ENCODE measurements at regions not wholly inside any gene's neighbourhood (a gene's known extent, or its start where the extent isn't known, plus 50 kb on each side); places are given as distances from the start of the nearest gene placed in this dataset.

DNA sequence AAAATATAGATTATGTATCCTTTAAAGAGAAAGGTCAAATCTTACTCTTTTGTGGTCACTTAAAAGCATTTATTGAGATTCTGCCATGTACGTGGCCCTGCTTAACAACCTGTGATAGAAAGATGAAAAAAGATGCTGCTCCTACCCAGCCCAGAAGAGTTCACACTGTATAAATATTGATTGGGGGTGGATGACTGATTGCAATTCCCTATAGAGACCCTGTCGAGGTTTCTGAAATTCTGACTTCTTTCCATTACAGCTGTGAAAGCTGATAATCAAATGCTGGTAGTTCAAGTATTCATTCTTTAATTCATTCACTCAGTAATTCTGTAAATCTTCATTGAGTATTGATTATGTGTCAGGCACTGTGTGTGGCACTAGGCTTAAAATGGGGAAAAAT is 114.1 kb upstream of the CHL1 start:
- no peak for DNase-seq

DNA sequence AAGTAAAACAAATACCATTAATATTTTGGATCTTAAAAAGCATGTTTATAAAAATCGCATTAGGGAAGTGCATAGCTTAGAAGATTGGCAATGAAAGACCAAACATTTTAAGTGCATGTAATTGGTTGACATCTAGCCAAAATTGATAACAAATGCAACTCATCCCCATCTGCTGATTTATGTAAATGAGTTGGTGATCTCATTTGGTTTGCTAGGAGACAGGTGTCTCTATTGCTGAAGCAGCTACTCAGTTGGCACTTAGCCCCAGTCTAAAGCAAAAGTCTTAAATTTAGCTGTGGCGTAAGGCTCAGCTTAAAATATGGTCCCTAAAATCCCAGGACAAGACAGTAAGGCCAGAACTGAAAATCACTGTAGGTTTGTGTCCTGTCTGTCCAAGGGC is 113.5 kb upstream of the CHL1 start:
- DNase-seq, result no peak

DNA sequence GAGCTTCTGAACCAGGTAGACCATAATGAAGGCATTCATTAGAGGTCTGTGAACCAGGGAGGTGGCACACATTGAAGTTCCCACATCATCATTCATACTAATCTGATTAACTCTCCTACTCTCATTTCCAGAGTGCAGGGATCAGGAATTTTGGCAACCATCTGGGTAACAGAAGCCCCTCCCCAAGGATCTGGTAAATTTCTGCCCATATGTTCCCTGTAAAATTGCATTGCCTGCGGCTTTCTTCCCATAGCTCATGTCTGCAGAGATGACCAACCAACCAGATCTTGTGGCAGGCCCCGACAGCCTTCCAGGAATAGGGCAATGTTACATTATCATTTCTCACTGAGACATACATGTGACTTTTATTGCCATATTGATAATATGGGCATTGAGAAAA is 111.4 kb upstream of the CHL1 start:
- no peak for DNase-seq

DNA sequence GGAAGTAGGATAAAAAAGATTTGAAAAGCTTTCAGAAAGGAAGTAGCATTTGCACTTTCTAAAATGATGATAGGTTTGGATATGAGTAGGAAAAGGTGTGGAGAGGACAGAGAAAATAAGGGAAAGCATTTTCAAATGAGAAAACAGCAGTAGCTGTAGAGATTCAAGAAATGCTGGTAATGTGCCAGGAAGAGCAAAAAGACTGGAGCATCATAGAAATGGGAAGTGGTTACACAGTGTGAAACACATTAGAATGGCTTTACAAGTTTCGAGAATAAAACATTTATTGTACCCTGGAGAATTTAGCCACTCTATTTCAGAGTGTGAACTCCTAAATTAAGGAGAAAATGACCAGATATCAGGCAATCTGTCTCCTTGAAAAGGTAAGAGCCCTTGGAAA is 108.3 kb upstream of the CHL1 start:
- DNase-seq, result no peak

DNA sequence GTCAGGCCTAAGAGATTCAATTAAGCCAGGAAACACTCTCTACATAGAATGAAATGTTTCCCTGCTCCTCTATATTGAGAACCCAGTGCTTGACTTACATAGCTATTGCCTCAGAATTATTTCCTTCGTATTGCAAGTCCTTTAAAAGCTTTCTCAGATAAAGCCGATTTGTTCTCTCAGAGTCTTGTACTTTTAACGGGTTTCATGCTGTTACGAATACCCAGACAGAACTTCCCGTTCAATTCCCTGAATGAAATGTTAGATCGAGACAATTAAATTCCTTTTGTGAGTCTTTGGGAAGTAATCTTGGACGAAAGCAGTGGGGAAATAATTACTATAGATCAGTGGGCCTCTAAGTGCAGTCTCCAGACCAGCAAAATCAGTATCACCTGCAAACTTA is 102.8 kb upstream of the CHL1 start:
- DNase-seq, result no peak

DNA sequence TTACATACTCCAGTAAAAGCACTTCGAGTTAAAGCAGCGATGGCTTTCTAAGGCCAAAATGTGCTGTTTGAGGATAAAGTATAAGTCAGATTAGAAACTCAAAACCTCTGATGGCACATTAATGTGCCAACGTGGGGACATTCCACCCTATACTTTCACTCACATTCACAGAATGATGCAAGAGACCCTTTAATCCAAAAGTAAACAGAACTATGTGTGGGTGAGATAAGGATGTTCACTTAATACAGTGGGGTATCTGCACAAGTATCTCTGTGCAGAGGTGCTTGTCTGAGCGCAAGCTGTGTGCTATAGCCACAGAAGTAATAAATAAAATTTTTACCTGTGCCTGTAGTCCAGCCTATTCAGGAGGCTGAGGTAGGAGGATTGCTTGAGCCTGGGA is 100.3 kb upstream of the CHL1 start:
- DNase-seq, result no peak

DNA sequence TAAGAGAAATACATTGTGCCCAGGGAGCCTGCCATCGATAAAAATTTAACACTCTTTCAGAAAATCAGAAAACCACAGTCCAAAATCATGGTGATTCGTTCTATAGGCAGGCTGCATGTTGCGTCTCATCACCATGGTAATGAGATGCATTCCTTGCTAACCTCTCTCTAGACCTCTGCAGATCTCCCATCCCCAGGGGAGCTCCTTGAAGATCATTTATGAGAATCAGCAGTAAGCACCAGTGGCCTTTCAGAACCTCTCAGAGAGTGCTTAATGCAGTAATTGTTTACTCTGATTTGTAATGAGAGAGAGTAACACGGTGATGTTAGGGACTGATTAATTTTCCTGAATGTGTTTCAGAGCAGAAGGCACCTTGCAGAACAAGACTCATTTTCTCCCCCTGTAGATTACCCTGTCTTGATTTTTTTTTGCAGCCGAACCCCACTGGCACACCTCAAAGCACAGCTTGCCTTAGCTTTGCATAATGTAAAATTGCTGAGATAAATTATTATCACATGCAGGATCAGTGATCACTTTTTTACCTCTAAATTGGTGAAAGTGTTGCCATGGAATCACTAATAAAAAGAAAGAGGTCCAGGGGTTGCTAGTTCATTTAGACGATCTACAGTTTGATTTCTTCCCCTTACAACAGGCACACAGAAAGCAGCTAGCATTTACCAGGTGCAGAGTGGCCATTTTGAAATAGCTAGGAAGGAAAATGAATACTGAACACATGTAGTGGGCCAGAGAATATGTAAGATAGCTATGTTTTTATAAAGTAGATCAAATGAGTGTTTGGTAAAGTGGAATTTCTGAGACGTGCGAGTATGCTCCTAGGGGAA is 98.9 kb upstream of the CHL1 start:
- DNase-seq, result no peak

DNA sequence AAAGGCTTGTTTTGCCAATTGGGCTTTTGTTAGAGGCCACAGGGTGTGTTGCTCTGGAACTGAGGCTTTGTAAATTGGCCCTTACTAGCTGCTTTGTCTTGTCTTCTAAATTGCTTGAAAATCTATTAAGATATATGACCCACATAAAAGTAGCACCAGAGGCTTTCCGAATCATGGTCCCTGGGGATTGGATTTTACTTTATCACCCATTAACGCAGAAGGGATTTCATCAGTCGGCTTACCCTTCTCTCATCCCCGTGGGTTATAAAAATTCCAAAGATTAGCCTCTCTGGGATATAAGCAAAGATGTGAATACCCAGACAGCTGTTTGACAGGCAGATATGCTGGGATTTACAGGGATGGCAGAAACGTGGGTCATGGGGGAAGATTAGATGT is 98.3 kb upstream of the CHL1 start:
- no peak for DNase-seq

DNA sequence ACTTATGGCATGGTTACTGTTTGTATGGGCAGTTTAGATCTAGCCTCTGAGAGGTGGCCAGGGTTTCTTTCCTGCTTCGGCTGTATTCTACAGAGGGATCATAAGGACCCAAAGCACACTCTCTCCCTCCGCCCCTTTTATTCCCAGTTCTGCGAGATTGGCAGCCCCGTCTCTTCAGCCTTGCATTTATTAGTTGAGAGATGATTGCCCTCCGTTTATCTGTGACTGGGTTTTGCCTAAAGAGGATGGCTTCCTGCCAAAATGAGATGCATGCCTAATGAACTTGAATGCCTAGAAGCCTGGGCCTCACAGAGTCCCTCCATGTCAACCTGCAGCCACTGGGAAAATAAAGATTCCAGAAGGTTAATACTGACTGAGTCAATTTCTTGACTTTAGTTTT is 97.1 kb upstream of the CHL1 start:
- DNase-seq, result no peak

DNA sequence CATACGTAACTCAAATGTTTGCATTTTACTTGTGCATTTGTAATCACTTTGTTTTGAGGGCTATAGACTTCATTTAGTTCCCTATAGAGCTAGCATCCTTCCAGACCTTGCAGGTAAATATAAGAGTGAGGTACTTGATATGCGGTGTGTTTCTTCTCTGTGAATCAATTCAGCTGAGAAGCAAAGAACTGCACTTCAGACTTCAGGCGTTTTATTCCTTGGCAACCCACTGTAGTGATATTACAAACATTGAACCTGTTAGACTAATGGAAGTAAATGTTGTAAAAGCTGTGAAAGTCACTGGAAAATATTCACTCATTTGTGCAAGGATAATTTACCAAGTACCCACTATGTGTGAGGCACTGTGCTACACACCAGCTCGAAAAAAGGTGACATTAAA is 94.1 kb upstream of the CHL1 start:
- DNase-seq, result no peak

DNA sequence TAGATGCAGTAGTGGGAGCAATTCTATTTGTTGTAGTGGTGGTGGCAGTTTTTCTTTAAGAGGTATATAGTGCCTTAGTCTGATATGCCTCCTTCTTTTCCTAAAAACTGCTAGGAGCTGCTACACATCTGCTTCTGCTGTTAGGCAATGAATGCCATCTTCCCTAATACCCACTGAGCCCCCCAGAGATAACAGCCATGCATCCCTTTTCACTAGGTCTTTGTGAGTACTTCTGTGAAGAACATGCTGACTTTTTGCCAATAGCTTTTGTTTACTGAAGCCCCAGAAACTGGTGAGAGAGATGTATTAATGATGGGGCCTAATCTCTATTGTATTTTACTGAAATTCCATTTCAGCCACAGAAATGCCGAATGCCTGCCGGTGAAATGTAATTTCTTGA is 92.6 kb upstream of the CHL1 start:
- DNase-seq, result no peak

DNA sequence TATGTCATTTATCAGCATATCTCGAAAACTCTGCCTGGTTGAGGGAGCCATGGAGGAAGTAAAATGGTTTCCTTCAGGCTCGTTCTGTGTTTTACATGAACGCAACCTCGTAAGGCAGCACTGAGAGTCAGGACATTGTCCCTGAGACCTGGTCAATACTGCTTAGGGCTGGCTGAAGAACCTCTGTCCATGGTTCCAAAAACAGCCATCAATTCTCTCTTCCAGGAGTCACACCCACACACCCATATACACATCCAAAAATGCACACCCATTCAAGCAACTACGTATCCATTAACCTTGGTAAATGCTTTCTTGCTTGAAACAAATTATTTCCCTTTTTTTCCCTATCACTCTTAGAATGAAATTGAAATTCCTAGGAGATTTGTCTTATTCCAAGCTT is 91.0 kb upstream of the CHL1 start:
- no peak for DNase-seq

DNA sequence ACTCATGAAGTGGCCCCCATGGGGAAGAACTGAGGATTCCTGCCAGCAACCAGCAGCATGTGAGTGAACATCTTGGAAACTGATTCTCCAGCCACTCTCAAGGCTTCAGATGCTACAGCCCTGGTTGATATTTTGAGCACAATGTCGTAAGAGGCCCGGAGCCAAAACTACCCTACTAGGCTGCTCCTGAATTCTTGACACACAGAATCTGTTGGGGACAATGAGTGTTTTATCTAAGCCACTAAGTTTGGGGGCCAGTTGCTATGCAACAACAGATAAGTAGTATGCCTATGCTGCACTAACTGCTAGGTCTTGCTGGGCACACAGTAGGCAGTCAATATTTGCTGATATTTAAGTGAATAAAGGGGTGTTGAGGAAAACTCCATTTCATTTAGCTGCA is 89.9 kb upstream of the CHL1 start:
- no peak for DNase-seq

DNA sequence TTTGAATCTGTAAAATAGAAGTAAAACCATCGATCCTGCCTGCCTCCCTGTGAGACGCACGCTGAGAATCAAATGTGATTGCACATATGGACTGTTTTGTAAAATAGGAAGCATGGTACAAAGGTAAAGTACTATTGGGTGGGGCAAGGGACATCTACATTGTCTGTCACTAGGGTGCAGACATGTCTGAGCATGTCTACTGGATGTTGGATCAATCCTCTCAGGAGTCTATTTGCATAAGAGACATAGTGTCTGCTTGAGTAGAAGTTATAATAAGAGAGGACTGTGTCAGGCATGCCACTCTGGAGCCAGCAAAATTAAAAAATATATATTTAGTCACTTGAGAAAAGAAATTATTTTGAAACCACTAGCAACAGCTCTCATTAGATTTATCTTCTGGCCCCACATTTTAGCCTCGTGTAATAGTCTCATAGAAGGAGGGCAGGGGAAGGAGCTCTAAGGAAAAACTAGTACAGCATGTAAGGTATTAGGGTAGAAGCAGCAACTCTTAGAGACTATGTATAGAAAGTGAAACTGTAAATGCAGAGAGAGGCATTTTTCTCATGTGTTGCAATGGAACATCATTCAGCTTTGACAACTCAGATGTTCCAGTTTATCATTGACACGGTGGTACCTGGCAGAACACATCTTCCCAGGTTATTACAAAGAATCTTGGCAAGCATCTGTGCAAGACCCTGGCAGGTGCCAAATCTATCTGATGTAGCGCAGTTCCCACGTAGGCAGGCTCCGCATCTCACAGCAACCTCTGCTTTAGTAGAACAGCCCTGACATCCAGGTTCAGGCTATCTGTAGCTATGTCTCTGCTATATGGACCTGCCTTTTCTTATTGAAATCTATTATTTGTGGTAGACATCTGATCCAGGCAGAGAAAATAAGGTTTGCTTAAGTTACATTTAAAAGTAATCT is 85.2 kb upstream of the CHL1 start:
- no peak for DNase-seq

DNA sequence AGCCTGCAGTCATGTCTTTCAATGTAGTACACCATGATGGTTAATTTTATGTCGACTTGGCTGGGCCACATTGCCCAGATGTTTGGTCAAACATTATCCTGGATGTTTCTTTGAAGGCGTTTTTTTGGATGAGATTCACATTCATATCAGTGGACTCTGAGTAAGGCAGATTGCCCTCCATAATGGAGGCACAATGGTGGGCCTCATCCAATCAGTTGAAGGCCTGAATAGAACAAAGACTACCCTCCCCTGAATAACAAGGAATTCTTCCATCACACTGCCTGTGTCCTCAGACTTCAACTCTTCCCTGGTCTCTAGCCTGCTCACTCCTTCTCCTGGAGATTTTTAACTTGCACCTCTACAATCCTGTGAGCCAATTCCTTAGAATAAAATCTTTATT is 83.8 kb upstream of the CHL1 start:
- no peak for DNase-seq

DNA sequence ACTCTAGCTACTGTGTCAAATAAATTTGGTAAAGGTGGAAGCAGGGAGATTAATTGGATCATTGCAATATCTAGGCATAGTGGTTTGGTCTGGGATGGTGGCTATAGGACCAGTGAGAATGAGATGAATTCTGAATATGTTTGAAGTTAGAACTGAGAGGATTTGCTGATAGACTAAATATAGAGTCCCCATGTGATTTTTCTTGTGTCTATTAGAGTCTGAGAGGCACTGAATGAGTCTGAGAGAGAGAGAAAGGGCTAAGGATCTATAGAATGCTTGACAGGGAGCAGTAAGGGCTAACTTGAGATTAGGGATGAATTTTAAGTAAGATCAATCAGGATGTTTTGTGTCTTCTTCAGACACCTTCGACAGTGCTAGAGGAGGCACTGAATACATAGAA is 77.9 kb upstream of the CHL1 start:
- no peak for DNase-seq

DNA sequence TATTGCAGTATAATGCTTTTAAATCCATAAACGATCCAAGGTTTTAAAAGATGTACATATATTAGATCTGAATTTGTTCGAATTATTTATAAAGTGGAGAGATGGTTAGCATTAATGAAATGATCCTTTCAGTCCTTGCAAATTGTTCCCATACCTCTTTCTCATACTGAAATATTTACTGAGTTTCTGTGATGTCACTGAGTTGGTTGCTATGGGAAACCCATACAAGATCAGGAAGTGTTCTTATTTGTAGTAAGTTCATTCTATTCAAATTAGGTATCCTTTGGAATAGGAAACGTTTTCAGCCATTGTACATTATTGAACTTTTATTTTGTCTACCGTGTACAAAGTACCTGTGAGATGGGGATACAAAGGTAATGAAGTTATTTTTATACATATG is 73.2 kb upstream of the CHL1 start:
- DNase-seq, result no peak

DNA sequence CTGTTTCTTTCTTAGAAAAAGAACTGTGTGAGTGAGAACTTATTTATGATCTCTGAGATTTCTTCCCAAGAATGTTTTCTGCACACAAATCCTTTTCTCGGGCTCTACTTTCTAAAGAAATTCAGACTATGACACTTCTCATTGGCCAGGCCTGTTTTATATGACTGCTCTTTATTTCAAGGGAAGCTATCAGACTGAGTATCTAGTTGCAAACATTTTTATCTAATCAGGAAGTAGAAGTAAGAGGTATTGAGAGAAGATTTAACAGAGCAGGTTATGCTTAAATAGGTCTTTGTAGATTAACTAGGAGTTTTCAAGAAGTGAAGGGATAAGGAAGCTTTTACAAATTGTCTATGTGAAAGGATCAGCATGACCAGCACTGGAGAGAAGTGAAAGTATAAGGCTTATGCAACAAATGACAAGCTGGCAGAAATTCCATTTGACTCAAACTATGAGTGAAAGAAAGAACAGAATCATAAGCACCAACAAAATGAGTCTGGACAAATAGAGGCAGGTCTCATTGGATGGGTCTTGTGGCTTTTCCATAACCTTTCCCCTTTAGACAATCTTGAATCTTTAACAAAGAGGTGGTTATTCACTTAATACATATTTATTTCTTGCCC is 71.9 kb upstream of the CHL1 start:
- DNase-seq, result no peak

DNA sequence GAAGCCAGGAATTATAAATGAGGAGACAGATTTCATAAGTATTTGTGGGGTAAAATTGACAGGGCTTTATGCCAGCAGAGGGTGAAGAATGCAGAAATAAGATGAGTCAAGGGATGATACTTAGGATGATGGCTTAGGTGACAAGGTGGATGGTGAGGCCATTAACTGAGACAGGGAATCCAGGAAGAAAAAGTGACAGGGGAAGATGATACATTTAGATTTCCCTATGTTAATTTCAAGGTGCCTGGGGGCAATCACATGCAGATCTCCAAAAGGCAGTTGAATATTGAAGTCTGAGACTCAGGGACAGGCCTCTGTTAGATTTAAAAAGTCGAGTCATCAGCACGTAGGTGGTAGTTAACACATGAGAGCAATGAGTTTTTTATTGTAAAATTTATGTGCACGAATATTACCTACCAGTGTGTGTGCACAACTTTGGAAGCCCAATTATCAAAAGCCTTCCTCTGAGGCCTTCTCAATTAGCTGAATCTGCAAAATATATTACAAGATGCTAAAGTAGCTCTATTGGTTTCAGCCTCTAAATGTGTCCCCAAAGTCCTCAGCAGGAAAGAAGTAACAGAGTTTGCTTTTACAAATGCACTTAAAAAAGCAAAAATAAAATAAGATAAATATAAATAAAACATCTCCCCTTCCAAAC is 67.9 kb upstream of the CHL1 start:
- no peak for DNase-seq

DNA sequence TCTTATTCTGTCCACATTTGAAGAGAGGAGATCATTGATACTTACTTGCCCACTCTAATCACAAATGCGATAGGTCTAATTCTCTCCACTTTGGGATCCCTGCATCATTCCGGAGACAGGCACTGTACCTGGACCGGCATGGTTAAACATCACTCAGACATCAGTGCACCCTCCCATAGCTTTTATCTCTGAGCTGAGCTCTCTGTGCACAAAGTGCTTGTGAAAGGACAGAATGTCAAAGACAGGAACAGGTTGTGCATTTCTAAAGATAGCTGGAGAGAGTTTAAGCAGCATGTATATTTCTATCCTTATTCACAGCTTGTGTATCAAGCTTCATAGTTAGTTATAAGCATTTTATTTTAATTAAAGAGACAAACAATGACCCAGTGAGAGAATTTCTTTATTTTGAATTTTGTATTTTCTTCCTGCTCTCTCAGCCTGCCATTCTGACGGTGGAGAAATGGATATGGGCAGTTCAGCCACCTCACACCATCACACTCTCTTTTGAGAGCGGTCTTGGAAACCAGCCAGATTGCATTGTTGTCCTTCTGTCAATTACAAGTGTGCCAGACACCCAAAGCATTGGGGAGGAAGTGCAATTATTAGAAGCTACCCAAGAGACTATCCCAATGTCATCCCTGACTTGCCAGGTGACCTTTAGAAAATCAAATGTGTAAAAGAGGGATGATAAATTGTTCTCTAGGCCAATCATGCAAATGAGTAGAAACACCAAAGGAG is 65.2 kb upstream of the CHL1 start:
- no peak for DNase-seq

DNA sequence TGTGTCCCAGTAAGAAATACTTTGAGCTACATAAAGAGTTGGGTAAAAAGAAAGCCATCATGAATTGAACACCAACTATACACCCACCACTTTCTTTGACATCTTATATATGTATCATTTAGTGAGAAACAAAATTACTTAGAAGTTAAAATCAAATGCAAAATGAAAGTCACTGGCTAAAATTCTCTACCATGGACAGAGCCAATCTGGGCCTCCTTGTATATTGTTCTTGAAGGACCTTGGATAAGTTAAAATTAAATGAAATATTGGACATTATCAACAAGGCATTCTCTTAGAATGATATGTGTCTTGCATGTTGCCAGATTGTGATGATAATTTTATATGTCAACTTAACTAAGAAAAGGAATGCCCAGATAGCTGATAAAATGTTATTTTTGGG is 64.2 kb upstream of the CHL1 start:
- no peak for DNase-seq

DNA sequence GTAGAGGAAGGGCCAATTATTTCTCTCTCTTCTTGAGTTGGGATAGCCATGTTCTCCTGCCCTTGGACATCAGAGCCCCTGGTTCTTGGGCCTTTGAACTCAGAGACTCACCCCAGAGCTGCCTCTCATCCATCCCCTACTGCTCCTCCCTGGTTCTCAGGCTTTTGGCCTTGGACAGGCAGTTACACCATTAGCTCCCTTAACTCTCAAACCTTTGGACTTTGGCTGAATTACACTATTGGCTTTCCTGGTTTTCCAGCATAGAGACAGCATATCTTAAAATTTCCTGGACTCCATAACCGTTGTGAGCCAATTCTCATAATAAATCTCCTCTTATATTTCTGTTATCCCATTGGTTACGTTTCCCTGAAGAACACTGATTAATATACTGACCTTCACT is 63.7 kb upstream of the CHL1 start:
- DNase-seq, result no peak

Data from inflammatory macrophage treated with lipopolysaccharide for 4 hours (primary cell).